Thyroid gland (tissue), 4 donors: ENCODE measurements at regions not wholly inside any gene's neighbourhood (a gene's known extent, or its start where the extent isn't known, plus 50 kb on each side); places are given as distances from the start of the nearest gene placed in this dataset.

Experiments
- DNase-seq, 2 donors: peaks; one replicate each; pipeline ENCODE4 v3.0.0-alpha.2; 2019
- H3K27ac ChIP-seq, 3 donors: fragments of 200-600 bp; sonication (generic); 1 replicate in 2 of 3; 2 replicates in 1 of 3; pipeline ENCODE4 v1.5.1; 2016 to 2019; ENCODE audit warnings: mild to moderate bottlenecking in 1 of 3, moderate library complexity in 1 of 3
- H3K27me3 ChIP-seq: fragments of 200-600 bp; sonication (generic); one replicate; pipeline ENCODE4 v1.5.1; 2019
- H3K36me3 ChIP-seq, 2 donors: fragments of 200-600 bp; sonication (generic); one replicate each; pipeline ENCODE4 v1.5.1; 2016 to 2019
- H3K4me1 ChIP-seq, 2 donors: fragments of 200-600 bp; sonication (generic); one replicate each; pipeline ENCODE4 v1.5.1; 2017 to 2019
- H3K4me3 ChIP-seq, 3 donors: fragments of 200-600 bp; sonication (generic); replicated peaks in 1 of 3; 1 replicate in 2 of 3; 2 replicates in 1 of 3; pipeline ENCODE4 v1.5.1; 2016; ENCODE audit warnings: mild to moderate bottlenecking in 1 of 3
- H3K9me3 ChIP-seq: fragments of 200-600 bp; sonication (generic); one replicate; pipeline ENCODE4 v1.5.1; 2017
- POLR2A ChIP-seq, 2 donors: fragments of 450-650 bp; IDR thresholded peaks; one replicate each; pipeline ENCODE4 v1.6.1; 2017; ENCODE audit warnings: antibody characterized with exemption in 2 of 2, mild to moderate bottlenecking in 2 of 2, moderate library complexity in 1 of 2
- WGBS, 2 donors: methylation state at CpG; one replicate each; pipeline ENCODE4 v1.1.5; 2017; 5-methylcytosine and 5-hydroxymethylcytosine counted together
- intact Hi-C: fragments of 100-400 bp; cut with DNase I; formaldehyde crosslinking; loops from one replicate; pipeline ENCODE4 v1.15.1; 2023
- TF ChIP-seq, protein P1 (sequence below), 6 experiments: fragments of 200-600 bp in 3 of 6; fragments of 450-650 bp in 3 of 6; sonication (generic) in 3 of 6; IDR thresholded peaks; one replicate each; pipeline ENCODE4 v1.5.1; 2016 to 2019; ENCODE audit warnings: antibody characterized with exemption in 6 of 6, mild to moderate bottlenecking in 2 of 6, inconsistent platforms in 1 of 6, moderate library complexity in 1 of 6

DNA sequence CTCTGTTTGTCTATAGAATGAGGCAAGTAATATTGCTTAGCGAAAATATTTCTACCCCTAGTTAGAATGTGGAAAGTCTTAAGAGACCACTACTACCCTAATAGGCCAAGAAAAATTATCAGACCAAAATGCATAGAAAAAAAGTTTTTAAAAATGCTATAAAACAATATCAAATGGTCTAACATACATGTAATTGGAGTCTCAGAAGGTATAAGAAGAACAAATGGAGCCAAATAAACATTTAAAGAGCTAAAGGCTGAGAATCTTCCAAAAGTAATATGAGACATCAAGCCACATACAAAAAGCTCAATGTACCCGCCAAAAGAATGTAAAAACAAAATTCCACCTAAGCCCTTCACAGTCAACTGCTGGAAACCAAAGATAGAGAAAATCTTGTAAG lies 133.5 kb upstream of the GADL1 start:
- TF ChIP-seq, protein P1, sequence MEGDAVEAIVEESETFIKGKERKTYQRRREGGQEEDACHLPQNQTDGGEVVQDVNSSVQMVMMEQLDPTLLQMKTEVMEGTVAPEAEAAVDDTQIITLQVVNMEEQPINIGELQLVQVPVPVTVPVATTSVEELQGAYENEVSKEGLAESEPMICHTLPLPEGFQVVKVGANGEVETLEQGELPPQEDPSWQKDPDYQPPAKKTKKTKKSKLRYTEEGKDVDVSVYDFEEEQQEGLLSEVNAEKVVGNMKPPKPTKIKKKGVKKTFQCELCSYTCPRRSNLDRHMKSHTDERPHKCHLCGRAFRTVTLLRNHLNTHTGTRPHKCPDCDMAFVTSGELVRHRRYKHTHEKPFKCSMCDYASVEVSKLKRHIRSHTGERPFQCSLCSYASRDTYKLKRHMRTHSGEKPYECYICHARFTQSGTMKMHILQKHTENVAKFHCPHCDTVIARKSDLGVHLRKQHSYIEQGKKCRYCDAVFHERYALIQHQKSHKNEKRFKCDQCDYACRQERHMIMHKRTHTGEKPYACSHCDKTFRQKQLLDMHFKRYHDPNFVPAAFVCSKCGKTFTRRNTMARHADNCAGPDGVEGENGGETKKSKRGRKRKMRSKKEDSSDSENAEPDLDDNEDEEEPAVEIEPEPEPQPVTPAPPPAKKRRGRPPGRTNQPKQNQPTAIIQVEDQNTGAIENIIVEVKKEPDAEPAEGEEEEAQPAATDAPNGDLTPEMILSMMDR (IDR thresholded peaks at IDR 0.05) = no peak
- no peak for TF ChIP-seq POLR2A (IDR thresholded peaks at IDR 0.05)
- WGBS, 2 donors = 95 to 97% methylated on average over 2 of the region's 2 CpGs
- DNase-seq = no peak
- Histone ChIP-seq H3K36me3 (no peaks in the 10 kb centered on the region), H3K27me3 (no peaks in the 10 kb centered on the region), H3K4me1 (no peaks in the 10 kb centered on the region), H3K4me3 (no peak overlapping the region), H3K27ac (no peak overlapping the region), H3K9me3 (no peaks in the 10 kb centered on the region)
- intact Hi-C loops = no loop called here

DNA sequence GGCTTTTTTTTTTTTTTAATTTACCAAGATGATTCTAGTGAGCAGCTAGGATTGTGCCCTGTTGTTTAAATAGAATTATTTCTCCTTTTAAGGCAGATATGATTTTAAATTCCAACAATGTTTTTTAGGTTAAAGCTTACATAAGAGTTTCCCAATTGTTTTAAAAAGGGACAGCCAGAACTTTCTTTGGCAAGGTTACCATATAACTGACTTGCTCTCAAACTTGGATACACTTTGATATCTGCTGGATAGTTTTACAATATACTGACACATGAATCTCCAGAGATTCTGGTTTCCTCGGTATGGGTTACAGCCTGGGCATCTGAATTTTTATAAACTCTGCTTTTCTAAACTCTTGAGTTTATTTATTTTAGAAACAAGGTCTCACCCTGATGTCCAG lies 134.3 kb upstream of the GADL1 start:
- no peak for TF ChIP-seq POLR2A (IDR thresholded peaks at IDR 0.05)
- TF ChIP-seq, protein P1 (IDR thresholded peaks at IDR 0.05) = no peak
- H3K4me1 ChIP-seq = no peaks in the 10 kb centered on the region
- intact Hi-C loops = no loop called here
- no peaks in the 10 kb centered on the region for H3K36me3 ChIP-seq
- no peak overlapping the region for H3K27ac ChIP-seq
- WGBS, 2 donors = 52 to 78% methylated on average over 1 of the region's 1 CpG
- no peaks in the 10 kb centered on the region for H3K9me3 ChIP-seq
- H3K27me3 ChIP-seq = no peaks in the 10 kb centered on the region
- H3K4me3 ChIP-seq = no peak overlapping the region
- DNase-seq = no peak

DNA sequence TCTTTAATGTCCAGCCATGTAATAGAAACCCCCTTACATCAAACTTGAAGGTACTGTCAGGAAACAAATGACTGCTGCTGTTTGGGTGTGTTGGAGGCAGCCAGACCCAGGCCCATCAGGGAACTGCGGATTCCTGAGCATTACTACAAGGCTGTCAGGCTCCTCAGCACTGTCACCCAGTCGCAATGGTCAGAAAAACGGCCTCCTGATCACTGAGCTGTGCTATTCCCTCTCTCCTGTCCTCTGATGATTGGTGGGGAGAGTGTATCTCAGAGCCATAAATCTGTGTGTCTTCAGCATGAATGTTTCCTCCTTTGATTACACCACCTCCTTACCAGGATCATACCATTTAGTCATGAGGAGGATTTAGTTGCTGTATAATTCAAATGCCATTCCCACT lies 135.2 kb upstream of the GADL1 start:
- Histone ChIP-seq H3K4me3 (no peak overlapping the region), H3K9me3 (no peaks in the 10 kb centered on the region), H3K27ac (no peak overlapping the region), H3K4me1 (no peaks in the 10 kb centered on the region), H3K27me3 (no peaks in the 10 kb centered on the region), H3K36me3 (no peaks in the 10 kb centered on the region)
- TF ChIP-seq, protein P1 (IDR thresholded peaks at IDR 0.05) = no peak
- no peak for TF ChIP-seq POLR2A (IDR thresholded peaks at IDR 0.05)
- intact Hi-C loops = no loop called here
- 64 to 86% methylated on average over 3 of the region's 3 CpGs for WGBS, 2 donors
- no peak for DNase-seq

DNA sequence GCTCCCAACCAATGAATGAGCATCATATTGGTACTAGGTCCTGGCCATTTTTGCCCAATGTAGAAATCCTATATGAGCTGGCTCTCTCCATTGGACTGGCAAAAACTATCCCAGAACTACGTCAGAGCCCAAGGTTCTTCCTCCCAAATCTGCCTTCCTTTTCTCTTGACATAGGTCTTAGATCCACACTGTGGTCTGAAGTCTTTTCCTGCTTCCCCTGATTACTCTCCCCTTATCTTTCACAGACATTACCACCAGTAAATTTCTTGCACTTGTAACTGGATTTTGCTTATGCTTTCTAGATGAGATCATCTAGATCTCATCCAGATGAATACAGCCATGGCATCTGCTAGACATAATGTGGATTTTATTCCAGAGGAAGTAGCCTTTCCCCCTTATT lies 141.2 kb upstream of the GADL1 start:
- Histone ChIP-seq H3K4me3 (no peak overlapping the region), H3K9me3 (no peaks in the 10 kb centered on the region), H3K36me3 (no peaks in the 10 kb centered on the region), H3K27ac (no peak overlapping the region), H3K27me3 (no peaks in the 10 kb centered on the region), H3K4me1 (no peaks in the 10 kb centered on the region)
- DNase-seq = no peak
- no peak for TF ChIP-seq POLR2A (IDR thresholded peaks at IDR 0.05)
- TF ChIP-seq, protein P1 (IDR thresholded peaks at IDR 0.05) = no peak
- intact Hi-C loops = no loop called here
- WGBS, 2 donors = 84 to 92% methylated on average over 1 of the region's 1 CpG

DNA sequence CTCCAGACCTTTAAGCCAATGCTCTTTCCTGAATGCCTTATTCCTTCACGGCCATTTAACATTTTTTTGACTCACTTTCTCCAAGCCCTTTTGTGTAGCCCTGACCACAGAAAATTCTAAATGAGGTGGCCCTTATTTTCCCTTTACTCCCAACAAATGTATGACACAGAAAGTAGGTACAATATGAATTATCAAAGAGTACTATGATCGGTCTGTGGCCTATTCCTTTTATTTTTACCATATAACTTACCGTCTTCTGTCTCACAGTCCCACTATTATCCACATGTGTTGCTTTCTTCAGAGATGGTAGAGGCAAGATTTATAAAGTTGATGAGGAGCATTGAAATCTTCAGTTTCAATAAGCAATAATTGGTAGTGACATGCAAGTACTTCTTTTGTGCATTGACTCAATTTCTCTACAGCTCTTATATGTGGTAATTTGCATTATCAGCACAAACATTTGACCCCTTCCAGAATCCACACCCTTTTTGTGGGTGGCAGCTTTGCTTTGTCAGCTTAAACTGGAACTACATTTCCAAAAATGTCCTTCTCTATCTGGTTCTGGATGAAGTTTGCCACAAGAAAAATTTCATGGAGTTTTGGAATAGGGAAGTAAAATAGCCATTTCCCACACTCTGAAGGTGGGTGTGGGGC lies 143.8 kb upstream of the GADL1 start:
- no peak for DNase-seq
- 95 to 96% methylated on average over 3 of the region's 3 CpGs for WGBS, 2 donors
- Histone ChIP-seq H3K36me3 (no peaks in the 10 kb centered on the region), H3K27ac (no peak overlapping the region), H3K4me1 (no peaks in the 10 kb centered on the region), H3K9me3 (no peaks in the 10 kb centered on the region), H3K27me3 (no peaks in the 10 kb centered on the region), H3K4me3 (no peak overlapping the region)
- intact Hi-C loops = no loop called here
- TF ChIP-seq, protein P1 (IDR thresholded peaks at IDR 0.05) = no peak
- no peak for TF ChIP-seq POLR2A (IDR thresholded peaks at IDR 0.05)
